AG10803 (cell line): ENCODE measurements at regions not wholly inside any gene's neighbourhood (a gene's known extent, or its start where the extent isn't known, plus 50 kb on each side); places are given as distances from the start of the nearest gene placed in this dataset.
"Not testable (repeated sequence)": the region's sequence is repeated elsewhere in the genome, so short reads cannot be mapped to it uniquely, and the experiment has no call there.

Experiments used
- DNase-seq: peaks from one replicate; pipeline ENCODE4 v3.0.0; 2010; ENCODE audit warnings: low read depth
- H3K4me3 ChIP-seq: 2 replicates; pipeline ENCODE4 v1.5.1; 2011; ENCODE audit warnings: mild to moderate bottlenecking, low read length, control low read depth
- TF ChIP-seq, protein P1 (sequence below): conservative IDR thresholded peaks from 2 replicates; pipeline ENCODE4 v1.5.1; 2011; ENCODE audit warnings: mild to moderate bottlenecking, low read length, control low read depth, inconsistent platforms

DNA sequence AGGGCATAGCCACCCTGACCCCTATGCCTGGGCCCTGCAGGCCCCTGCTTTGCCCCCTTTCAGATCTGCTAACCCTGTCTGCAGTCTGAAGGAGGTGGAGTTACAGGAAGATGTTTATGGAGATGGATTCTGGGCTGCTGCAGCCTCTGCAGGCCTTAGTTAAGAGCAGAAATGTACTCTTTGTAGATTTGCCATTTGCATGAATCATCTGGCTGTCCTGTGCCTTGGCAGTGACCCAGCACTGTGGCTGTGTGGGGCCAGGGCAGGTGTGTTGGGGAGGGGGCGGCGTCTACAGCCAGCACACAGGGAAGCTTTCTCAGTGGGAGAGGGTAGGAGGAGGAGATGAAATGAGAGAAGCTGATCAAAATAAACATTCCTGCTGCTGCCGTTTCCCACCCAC lies 867.3 kb downstream of the PLA2G4A start:
- H3K4me3 ChIP-seq: no peak overlapping the region
- no peak for DNase-seq
- TF ChIP-seq, protein P1, sequence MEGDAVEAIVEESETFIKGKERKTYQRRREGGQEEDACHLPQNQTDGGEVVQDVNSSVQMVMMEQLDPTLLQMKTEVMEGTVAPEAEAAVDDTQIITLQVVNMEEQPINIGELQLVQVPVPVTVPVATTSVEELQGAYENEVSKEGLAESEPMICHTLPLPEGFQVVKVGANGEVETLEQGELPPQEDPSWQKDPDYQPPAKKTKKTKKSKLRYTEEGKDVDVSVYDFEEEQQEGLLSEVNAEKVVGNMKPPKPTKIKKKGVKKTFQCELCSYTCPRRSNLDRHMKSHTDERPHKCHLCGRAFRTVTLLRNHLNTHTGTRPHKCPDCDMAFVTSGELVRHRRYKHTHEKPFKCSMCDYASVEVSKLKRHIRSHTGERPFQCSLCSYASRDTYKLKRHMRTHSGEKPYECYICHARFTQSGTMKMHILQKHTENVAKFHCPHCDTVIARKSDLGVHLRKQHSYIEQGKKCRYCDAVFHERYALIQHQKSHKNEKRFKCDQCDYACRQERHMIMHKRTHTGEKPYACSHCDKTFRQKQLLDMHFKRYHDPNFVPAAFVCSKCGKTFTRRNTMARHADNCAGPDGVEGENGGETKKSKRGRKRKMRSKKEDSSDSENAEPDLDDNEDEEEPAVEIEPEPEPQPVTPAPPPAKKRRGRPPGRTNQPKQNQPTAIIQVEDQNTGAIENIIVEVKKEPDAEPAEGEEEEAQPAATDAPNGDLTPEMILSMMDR: no peak

DNA sequence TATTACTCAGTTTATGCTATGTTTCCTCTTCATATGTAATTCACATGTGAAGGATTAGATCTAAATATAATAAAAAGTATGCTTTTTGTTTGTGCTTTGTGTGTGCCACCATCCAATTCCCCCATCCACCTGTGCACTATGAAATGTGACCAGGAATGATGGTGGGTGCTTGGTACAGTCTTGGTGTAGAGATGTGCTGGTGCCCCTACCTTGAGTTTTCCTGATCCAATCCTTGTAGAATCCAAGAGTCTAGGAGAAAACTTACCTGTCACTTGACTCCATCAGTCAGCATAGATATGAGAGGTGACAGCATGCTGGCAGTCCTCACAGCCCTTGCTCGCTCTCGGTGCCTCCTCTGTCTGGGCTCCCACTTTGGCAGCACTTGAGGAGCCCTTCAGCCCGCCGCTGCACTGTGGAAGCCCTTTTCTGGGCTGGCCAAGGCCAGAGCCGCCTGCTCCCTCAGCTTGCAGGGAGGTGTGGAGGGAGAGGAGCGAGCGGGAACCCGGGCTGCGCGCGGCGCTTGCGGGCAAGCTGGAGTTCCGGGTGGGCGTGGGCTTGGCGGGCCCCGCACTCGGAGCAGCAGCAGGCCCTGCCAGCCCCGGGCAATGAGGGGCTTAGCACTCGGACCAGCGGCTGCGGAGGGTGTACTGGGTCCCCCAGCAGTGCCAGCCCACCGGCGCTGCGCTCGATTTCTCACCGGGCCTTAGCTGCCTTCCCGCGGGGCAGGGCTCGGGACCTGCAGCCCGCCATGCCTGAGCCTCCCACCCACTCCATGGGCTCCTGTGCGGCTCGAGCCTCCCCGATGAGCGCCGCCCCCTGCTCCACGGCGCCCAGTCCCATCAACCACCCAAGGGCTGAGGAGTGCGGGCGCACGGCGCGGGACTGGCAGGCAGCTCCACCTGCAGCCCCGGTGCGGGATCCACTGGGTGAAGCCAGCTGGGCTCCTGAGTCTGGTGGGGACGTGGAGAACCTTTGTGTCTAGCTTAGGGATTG lies 874.7 kb downstream of the PLA2G4A start:
- H3K4me3 ChIP-seq, DNase-seq: not testable (repeated sequence)

DNA sequence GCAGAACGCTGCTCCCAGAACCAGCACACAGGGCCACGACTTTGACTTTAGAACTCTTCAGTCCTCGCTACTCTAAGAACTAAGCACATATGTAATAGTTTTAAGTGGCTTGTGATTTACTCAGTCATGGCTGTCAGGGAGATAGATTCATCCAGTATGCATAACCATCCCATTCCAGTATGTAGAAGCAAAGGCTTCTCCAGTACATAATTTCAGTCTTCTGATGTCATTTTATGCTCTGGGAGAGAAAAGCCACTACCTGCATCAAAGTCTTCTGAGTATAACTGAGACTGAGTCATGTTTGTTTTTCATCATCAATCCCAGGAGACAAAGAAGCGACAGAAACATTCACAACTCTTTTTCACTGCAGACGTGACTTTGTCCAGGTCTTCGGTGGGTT lies 885.7 kb downstream of the PLA2G4A start:
- no peak for DNase-seq
- TF ChIP-seq, protein P1: no peak
- no peak overlapping the region for H3K4me3 ChIP-seq

DNA sequence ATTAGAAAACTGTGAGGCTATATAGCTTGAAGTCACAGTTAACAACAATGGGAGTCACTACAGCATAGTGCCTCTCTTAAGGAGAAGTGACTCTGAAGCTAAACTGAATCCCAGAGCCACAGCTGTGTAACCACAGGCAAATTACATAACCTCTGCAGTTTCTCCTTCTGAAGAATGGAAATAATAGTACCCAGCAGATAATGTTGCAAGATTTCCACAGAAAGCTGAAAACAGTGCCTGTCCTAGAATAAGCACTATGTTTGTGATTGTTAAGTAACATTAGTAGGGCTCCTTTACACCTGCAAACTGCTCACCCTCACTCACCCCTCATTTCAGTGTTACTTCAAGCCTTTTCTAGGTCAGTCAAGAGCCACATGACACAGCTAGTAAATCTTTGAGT lies 886.7 kb downstream of the PLA2G4A start:
- DNase-seq: no peak
- TF ChIP-seq, protein P1: no peak
- no peak overlapping the region for H3K4me3 ChIP-seq

DNA sequence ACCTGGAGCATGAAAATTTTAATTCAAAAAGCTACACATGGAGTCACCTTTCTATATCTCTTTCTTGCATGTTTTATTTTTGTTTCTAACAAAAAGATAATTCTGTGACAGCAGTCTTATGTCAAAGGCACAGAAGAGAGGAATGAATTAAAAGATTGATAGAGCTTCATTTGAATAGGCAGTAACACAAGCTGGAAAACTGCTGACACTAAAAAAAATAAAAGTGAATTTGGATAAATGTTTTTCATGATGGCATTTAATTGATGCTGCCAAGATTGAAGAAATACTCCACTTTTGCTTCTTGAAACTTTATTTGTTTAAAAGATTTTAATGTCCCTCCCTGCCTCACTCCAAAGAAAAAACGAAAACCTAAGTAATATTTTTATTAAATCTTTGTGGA lies 887.4 kb downstream of the PLA2G4A start:
- DNase-seq: no peak
- no peak overlapping the region for H3K4me3 ChIP-seq
- TF ChIP-seq, protein P1: no peak

DNA sequence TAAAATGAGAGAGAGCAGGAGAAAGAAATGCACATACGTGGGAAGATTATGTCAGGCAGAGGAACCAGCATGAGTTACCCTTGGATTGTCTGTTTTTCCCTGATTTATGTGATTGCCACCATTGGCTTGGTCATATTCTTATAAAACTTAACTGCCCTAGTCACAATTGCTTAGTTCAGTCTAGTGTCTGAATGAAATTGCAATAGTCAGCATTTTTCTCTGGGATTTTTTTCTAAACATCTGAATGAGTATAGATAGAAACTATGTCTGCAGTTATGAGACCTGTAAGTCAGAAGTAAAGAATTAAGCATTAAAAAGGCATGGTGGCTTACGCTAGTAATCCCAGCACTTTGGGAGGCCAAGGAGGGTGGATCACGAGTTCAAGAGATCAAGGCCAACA lies 889.8 kb downstream of the PLA2G4A start:
- TF ChIP-seq, protein P1: no peak
- DNase-seq: no peak
- H3K4me3 ChIP-seq: no peak overlapping the region

DNA sequence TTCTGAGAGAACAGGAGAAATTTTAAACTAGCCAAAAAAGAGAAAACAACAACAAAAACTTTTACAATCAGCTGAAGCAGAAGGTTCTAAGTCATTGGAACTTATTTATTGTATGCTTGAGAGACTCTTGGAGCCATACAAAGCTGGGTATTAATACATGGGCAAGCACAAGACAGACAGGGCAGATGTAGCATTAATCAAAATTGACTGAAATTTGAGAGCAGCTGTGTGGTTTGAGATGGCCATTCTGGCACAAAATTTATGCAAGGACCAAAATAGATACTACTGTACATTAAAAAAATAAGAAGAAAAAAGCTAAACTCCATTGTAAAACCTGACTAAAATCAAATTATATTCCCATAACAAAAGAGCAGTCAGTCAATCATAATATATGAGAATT lies 892.5 kb downstream of the PLA2G4A start:
- TF ChIP-seq, protein P1: no peak
- DNase-seq: no peak
- no peak overlapping the region for H3K4me3 ChIP-seq
